ENCODE measurements at regions not wholly inside any gene's neighbourhood (a gene's known extent, or its start where the extent isn't known, plus 50 kb on each side); places are given as distances from the start of the nearest gene placed in this dataset.

DNA sequence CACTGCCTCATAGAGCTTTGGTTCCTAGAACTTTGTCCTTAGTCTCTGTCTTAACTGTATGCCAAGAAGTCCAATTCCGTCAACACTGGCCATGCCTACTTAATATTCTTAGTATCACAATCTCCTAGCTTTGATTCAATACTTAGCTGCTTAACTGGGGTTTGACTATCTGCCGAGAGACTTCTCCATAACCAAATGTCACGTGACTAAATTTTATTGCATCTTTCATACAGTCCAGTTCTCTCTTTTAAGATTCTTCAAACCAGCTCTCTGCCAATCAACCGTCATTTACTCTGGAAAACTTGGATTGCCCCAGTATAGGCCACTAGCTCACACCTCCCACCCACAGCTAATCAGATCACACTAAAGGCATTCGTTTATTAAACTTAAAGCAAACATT, 122.8 kb downstream of the ATXN7L3B start:
- TF ChIP-seq POLR2AphosphoS5 (IDR thresholded peaks at IDR 0.05; ENCODE audit: borderline replicate concordance, low read depth, low read length) (no peak), EZH2 (IDR thresholded peaks at IDR 0.05) (no peak), FOXP2 (optimal IDR thresholded peaks at IDR 0.05; ENCODE audit: control extremely low read depth, extremely low read length, insufficient read depth) (no peak)
